Fibroblast of skin of abdomen (primary cell): ENCODE measurements at regions not wholly inside any gene's neighbourhood (a gene's known extent, or its start where the extent isn't known, plus 50 kb on each side); places are given as distances from the start of the nearest gene placed in this dataset.
A peak's percentile ranks its signal among the peaks of the same experiment; 100 is the strongest.
"Not testable (repeated sequence)": the region's sequence is repeated elsewhere in the genome, so short reads cannot be mapped to it uniquely, and the experiment has no call there.

Experiments
- DNase-seq: peaks from one replicate; pipeline ENCODE4 v3.0.0-alpha.2; 2013

GRCh38 chr13:87120476-87120875 is 550.7 kb upstream of the SLITRK5 start:
- DNase-seq, result no peak

- DNase-seq, result peak; percentile 18
Measured at GRCh38 chr13:87122551-87122950, 548.6 kb upstream of the SLITRK5 start.

GRCh38 chr13:87123987-87124784 is 547.0 kb upstream of the SLITRK5 start:
- peak; percentile 98 for DNase-seq

GRCh38 chr13:87124785-87125074 is 546.4 kb upstream of the SLITRK5 start:
- DNase-seq, result no peak

- DNase-seq, result no peak
Measured at GRCh38 chr13:87128036-87128435, 543.1 kb upstream of the SLITRK5 start.

GRCh38 chr13:87128491-87128890 is 542.7 kb upstream of the SLITRK5 start:
- DNase-seq, result no peak

- no peak for DNase-seq
Measured at GRCh38 chr13:87129602-87130300, 541.4 kb upstream of the SLITRK5 start.

- no peak for DNase-seq
Measured at GRCh38 chr13:87130423-87130822, 540.7 kb upstream of the SLITRK5 start.

- no peak for DNase-seq
Measured at GRCh38 chr13:87131611-87132010, 539.6 kb upstream of the SLITRK5 start.

- no peak for DNase-seq
Measured at GRCh38 chr13:87138866-87139265, 532.3 kb upstream of the SLITRK5 start.

GRCh38 chr13:87147076-87147475 is 524.1 kb upstream of the SLITRK5 start:
- peak; percentile 44 for DNase-seq

GRCh38 chr13:87153371-87153770 is 517.8 kb upstream of the SLITRK5 start:
- no peak for DNase-seq

GRCh38 chr13:87166348-87166747 is 504.8 kb upstream of the SLITRK5 start:
- DNase-seq, result no peak

GRCh38 chr13:87168390-87168789 is 502.8 kb upstream of the SLITRK5 start:
- no peak for DNase-seq

GRCh38 chr13:87169337-87169736 is 501.8 kb upstream of the SLITRK5 start:
- no peak for DNase-seq

- no peak for DNase-seq
Measured at GRCh38 chr13:87172166-87172835, 498.9 kb upstream of the SLITRK5 start.

GRCh38 chr13:87185138-87185537 is 486.0 kb upstream of the SLITRK5 start:
- not testable (repeated sequence) for DNase-seq

GRCh38 chr13:87186647-87187046 is 484.5 kb upstream of the SLITRK5 start:
- DNase-seq, result not testable (repeated sequence)

GRCh38 chr13:87191485-87191884 is 479.7 kb upstream of the SLITRK5 start:
- DNase-seq, result not testable (repeated sequence)

- DNase-seq, result no peak
Measured at GRCh38 chr13:87198371-87198770, 472.8 kb upstream of the SLITRK5 start.

- DNase-seq, result no peak
Measured at GRCh38 chr13:87206708-87207107, 464.5 kb upstream of the SLITRK5 start.

- DNase-seq, result no peak
Measured at GRCh38 chr13:87207280-87208003, 463.7 kb upstream of the SLITRK5 start.

- no peak for DNase-seq
Measured at GRCh38 chr13:87208636-87209035, 462.5 kb upstream of the SLITRK5 start.
